ENCODE measurements at regions not wholly inside any gene's neighbourhood (a gene's known extent, or its start where the extent isn't known, plus 50 kb on each side); places are given as distances from the start of the nearest gene placed in this dataset.
"Not testable (repeated sequence)": the region's sequence is repeated elsewhere in the genome, so short reads cannot be mapped to it uniquely, and the experiment has no call there.

DNA sequence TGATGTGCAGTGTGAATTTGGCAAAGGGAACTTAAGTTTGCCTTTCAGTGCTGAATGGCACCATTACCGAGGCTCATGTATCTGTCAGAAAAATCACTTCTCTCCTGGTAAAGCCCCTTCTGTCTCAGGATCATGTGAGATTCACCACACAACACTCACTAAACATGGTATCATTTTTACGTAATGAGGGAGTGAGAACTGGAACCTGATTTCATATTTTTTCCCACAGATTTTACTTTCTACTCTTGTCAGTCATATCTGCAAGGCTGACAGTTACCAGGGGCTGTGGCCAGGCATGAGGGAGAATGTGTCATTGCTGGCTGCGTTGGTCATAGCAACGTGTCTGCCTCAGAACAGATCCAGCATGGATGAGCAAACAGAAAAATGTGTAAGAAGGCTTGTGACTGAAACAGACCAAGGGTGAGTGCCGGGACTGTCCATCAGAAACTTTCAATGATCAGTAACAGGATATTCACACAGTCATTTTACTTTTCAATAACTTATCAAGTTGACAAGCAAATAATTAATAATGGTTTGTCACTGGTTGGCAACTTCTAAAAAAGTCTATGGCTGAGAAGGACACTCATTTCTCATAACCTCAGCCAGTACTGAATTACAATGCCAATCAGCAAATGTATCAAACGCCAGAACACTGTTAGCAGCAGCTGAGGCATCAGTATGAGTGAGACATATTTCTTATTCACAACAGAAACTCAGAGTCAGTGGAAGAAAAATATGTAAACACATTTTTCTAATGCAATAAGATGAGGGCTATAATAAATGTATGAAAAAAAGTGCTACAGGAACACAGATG is 100.5 kb downstream of the CDC42EP3 start:
- DNase-seq (ENCODE audit: low spot score), result peak; percentile 84

DNA sequence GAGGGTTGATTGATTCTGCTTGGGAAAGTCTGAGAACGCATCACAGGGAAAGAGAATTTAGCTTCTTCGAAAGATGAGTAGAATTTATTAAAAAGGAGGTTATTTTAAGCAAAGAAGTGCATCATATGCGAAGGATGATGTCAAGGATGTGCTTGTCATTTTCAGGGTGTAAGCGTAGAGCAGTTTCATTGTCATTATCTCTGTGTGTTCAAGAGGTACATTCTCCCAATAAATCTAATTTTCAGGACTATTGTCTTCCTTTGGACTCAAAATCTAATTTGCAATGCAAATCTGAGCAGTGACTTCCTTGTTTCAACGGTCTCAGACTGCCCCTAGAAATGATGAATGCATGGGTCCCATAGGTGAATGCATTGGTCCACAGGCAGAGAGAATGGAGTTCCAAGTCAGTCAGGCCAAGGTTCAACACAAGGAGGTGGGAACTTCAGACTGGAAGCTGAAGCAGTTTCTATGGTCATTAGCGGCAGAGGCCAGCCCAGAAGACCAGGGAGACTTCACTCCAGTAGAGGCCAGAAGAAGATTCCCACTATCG is 99.8 kb downstream of the CDC42EP3 start:
- DNase-seq (ENCODE audit: low spot score), result no peak

DNA sequence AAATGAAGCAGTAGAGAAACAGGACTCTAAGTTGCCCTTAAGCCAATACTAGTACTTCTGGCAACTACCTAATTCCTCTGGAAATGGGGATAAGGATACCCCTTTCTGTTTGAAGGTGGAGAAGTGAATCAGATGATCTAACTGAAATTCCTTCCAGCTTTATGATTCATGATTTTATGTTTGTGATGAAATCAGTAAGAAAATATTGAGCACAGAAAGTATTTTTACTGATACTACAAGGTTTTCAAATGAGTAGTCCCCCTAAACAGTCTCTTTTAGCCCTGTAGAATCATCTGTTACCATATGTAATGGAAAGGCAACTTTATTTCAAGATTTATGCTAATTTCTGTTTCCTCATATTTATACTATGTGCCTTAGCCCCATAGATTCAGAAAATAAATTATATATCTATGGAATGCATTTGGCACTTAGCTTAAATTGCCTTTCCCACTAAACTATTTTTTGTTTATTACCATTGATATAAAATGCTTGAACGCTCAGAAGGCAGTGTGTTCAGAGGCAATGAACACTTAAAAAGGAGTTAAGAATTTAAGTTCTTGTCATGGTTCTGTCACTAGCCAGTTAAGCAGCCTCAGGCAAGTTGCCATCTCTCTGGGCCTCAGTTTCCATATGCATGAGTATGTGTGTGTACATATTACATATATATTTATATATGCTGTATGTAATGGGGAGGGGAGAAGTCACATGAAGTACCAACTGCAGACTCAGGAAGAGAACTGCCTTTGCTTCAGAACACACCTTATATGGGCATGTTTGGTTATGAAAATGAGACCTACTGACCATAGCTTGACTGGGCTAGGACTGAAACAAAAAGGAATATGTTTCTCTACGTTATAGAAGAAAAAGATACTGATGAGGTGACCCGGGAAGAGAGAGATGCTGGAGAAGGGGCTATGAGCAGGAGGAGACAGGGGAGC is 97.7 kb downstream of the CDC42EP3 start:
- no peak for DNase-seq (ENCODE audit: low spot score)

DNA sequence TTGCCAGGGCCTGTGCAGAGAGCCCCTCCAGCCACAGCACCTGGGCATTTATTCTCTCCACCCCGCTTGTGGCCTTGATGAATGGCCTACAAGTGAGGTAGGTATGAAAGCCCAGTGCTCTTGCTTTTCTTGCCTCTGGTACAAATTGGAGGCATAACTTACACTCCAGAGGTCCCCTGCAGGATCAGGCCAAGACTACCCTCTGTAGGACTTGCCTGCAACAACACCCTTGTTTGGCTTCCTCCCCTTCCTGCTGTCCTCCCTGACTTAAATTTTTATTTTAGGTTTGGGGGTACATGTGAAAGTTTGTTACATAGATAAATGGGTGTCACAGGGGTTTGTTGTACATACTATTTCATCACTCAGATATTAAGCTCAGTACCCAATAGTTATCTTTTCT is 95.7 kb downstream of the CDC42EP3 start:
- DNase-seq (ENCODE audit: low spot score), result no peak

DNA sequence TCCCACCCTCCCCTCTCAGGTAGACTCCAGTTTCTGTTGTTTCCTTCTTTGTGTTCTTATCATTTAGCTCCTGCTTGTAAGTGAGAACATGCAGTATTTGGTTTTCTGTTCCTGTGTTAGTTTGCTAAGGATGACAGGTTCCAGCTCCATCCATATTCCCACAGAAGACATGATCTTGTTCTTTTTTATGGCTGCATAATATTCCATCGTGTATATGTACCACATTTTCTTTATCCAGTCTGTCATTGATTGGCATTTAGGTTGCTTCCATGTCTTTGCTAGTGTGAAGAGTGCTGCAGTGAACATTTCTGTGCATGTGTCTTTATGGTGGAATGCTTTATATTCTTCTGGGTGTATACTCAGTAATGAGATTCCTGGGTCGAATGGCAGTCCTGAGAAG is 95.2 kb downstream of the CDC42EP3 start:
- DNase-seq (ENCODE audit: low spot score), result not testable (repeated sequence)

DNA sequence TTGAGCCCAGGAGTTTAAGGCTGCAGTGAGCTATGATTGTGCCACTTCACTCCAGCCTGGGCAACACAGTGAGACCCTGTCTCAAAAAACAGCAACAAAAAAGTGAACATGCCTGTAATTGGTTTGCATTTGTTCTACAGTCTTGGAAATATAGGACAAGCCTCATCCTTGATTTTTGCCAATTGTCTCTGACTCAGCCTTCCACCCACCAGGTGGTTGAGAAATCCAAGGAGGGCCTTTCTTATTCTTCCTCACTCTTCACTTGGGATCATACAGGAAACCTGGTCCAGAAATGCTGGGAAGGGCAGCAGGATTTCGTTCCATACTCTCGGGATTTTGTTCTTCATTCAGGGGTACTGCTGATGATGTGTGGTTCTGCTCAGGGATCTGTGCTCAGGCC is 94.6 kb downstream of the CDC42EP3 start:
- DNase-seq (ENCODE audit: low spot score), result no peak

DNA sequence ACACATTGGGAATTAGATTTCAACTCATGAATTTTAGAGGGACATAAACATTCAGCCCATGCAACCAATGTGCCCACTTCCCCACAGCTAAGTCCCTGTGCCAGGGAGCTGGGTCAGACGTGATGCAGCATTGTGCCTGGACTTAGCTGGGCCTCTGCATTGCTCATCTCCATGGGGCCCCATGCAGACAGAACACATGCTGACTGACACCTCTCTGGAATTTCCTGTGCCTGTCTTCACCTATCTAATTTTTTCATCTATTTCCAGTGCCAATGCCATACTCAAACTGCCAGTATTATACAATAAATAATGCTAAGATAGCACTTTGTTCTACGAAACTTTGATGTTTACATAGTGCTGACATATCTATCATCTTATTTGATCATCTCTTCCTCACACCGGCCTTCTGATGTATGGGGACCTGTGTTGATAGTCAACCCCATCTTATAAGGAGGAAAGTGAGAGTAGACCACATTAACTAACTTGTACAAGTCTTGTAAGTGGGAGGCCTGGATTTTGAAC is 92.2 kb downstream of the CDC42EP3 start:
- DNase-seq (ENCODE audit: low spot score), result no peak

DNA sequence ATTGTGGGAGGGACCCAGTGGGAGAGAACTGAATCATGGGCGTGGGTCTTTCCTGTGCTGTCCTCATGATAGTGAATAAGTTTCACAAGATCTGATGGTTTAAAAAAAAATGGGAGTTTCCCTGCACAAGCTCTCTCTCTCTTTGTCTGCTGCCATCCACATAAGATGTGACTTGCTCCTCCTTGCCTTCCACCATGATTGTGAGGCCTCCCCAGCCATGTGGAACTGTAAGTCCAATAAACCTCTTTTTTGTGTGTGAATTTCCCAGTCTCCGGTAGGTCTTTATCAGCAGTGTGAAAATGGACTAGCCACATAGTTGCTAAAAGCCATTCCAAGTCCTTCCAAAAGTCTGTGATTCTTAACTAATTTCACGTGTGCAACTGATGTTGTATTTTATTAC is 91.5 kb downstream of the CDC42EP3 start:
- DNase-seq (ENCODE audit: low spot score), result not testable (repeated sequence)

DNA sequence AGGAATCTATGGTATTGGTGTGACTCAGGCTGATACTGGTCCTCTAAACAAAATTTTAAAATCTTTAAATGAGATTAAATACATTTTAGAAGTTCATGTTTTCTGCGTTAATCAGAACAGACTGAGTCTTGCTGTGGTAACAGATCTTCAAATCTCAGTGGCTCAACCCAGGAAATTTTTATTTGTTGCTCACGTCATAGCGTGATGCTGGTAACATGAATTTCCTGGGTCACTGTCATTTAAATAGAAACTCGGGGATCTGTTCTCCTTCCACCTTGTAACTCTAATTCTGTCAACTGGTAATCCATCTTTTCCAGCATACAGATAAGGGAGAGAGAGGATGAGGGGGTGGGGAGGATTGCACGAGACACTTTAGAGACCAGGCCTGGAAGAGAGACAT is 90.0 kb downstream of the CDC42EP3 start:
- DNase-seq (ENCODE audit: low spot score), result no peak

DNA sequence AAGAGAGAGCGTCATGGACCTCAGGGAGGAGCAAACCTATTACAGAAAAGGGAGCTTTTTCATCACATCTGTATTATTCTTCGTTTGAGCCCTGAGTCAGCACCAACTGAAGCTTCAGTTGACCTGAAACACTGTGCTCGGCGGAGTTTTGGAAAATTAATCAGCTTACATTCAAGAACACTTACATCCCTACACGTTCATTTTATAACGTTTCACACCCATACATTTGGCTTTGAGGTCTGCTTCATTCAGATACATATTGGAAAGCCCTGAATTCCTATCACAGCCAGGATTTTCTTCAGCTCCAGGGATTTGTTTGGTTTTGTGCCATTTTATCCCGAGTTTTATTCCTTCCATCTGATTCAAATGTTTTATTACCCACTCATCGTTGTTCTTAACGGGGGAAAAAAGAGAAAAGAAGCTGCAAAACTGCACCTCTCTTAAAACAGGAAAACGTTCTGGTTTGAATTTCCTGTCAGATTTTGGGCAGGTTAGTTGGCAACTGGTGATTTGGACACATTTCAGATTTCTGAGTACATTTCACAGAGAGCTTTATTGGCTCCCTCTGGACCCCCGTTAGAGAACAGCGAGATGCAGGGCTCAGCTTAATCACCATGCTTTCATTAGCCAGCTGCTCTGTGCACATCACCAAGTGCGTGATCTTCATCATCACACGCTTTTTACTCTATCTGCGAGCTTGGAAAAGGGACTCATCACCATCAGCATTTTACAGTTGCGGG is 88.8 kb downstream of the CDC42EP3 start:
- no peak for DNase-seq (ENCODE audit: low spot score)

DNA sequence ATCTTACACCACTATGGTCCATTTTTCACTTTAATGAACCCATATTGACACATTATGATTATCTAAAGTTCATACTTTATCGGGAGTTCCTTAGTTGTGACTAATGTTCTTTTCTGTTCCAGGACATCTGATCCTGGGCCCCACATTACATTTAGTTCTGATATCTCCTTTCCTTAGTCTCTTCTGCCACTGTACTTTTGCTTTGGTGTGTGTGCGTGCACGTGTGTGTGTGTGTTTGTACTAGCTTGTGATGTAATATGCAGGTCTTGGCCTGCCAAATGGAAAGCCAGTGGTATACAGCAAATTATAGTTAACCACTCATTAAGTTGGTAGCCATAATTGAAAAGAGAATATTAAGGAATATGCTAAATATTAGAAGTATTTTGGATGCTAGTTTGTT is 88.0 kb downstream of the CDC42EP3 start:
- DNase-seq (ENCODE audit: low spot score), result no peak

DNA sequence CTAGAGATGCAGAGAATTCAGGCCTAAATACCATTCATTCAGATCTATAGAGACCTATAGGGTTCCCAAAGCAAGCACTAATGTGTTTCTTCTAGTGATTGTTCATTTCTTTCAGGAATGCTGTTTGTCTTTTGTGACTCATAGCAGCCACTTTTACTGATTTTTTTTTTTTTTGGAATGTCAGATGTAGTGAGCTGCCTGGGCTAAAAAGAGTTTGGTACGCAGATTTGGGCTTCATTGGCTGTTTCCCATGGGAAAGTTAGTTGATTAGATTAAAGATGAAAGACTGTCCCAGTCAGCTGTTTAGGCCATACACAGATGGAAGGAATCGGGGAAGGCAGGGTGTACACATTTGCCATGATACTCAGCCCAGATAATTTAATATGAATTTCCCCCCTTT is 87.6 kb downstream of the CDC42EP3 start:
- no peak for DNase-seq (ENCODE audit: low spot score)

DNA sequence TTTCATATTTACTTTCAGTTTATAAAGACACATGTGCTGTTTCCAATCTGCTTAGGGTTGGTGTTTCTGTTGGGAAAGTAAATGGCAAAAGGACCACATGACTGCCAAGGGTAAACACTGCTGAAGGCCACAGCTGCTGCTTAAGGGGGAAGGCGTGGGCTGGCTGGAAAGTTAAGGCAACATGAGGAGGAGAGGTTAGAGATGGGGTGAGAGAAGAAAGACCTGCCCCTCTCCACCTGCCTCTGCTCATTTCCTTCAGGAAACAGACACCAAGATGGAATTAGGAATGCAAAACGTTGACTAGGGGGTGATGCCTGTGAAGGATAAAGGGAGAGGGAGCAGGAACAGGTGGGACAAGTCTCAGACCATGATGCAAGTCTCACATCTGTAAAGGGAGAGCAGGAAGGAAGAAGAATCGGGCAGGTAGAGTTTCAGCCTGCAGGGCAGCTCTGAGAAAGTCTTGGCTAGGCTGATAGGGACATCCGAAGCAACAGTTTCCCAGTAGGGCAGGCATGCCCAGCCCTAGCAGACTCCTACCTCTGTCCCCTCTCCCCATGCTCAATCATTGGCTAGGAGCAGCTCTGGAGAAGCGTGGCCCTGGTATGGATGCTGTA is 86.0 kb downstream of the CDC42EP3 start:
- no peak for DNase-seq (ENCODE audit: low spot score)

DNA sequence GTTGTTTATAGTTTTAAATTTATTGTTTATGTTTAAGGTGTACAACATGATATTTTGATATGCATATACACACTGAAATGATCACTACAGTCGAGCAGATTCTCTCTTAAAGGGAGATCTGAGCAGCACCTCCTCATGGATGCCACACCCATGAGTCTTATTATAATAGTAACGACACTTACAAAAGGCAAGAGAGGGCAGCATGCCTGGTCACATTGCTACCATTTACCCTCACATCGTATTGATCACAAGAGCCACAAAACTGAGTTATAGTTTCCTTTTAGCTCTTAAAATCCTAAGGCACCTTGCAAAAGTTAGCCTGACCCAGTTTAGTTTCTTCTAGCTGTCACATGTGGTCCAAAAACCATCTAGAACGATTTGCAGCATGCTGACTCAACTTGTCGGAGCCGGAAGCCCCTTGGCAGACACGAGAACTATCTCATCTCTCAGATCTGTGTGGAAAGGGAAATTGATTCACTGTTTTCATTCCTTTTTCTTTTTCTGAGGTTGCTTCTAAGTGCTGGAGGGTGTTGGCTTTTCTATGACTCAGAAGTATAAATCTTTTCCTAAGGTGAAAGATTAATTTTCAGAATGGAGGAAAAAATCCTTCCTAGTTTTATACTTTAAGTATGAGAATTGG is 85.3 kb downstream of the CDC42EP3 start:
- DNase-seq (ENCODE audit: low spot score), result peak; percentile 64

DNA sequence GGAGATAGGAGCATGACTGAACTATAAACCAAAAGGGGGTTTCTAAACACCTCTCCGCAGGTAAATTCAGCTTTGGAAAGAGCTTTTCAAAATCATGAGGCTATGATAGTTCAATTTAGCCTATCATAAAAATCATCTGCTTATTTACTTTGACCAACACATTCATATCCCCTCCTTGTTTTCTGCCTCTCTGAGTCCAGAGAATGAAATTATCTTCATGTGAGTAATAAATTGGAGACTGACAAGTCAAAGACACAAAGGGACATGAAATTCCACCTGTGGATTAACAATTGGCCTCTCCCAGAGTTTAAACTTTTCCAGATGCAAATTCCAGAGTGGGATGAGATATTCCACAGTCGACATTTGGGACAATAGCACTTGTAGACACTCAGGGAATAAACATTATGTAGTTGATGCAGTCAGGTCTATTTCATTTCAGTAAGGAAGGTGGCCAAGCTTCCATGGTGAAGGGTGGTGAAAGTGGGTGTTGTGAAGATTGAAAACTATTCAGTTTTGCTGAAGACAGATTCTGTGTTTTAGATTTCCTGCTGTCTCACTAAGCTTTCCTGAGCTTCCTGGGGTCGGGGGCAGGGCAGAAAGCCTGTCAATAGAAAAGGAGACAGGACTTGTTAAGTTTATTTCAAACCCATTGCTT is 84.7 kb downstream of the CDC42EP3 start:
- peak; percentile 25 for DNase-seq (ENCODE audit: low spot score)

DNA sequence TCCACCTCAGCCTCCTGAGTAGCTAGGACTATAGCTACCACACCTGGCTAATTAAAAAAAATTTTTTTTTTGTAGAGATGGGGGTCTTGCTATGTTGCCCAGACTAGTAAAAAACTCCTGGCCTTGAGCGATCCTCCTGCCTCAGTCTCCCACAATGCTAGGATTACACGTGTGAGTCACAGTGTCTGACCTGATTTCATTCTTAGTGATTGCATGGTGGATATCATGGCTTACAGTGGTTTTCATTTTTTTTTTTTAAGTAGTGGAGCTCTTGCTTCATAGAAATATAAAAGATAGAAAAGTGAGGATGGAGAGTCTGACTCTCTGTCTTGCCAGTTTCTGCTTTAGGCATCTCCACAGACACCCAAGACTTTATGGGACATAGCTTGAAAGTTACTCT is 83.6 kb downstream of the CDC42EP3 start:
- no peak for DNase-seq (ENCODE audit: low spot score)

DNA sequence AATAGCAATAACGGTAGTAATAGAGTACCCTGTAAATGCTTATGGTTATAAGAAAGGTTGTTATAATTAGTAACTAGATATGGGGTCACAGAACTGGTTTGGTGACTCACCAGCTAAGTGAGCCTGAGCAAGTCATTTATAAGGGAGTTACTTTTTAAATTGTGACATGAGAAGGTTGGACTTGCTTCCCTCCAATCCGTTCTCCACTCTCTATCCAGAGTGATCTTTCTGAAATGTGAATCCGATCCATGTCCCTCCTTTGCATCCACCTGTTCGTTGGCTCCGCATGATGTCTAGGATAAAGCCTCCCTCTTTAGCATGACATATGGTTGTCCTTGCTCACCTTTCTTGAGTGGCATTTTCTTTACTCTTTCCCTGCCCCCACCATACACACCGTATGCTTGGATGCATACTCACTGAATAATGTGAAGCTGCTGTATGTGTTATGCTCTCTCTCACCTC is 83.1 kb downstream of the CDC42EP3 start:
- DNase-seq (ENCODE audit: low spot score), result peak; percentile 36

DNA sequence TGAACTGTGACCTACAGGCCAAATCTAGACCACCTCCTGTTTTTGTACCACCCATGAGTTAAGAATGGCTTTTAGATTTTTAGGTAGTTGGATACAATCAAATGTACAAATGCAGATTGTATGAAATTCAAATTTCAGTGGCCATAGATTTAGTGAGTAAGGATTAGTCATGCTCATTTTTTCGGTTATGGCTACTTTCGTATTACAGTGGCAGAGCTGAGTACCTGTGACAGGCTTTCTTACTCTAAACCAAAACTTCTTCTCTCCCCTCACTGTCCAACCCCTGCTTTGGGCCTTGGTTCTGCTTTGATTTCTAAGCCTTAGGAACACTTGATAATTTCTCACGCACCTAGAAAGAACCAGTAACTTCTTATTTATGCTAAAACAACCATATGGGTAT is 82.1 kb downstream of the CDC42EP3 start:
- no peak for DNase-seq (ENCODE audit: low spot score)

DNA sequence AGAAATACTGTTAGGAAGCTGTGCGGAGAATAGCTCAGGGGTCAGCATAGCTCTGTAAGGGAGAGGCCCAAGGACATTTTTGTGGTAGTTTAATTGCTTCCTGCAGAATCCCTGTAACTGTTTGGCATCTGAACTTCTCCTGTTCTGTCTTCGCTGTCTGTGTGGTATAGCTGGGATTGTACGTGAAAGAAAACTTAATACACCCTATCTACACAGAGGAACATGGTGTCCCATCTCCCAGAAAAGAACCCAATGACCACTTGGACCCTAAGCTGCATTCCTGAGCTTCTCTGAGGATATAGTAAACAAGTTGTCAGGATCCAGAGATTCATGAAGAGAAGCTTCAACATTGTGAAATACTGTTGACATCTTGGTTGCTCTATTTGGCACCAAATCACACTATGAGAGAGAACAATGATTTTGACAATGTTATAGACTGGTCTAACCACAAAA is 81.3 kb downstream of the CDC42EP3 start:
- peak; percentile 81 for DNase-seq (ENCODE audit: low spot score)

All from SW480 (cell line).